Muscle layer of colon (tissue), 2 donors: ENCODE measurements at regions not wholly inside any gene's neighbourhood (a gene's known extent, or its start where the extent isn't known, plus 50 kb on each side); places are given as distances from the start of the nearest gene placed in this dataset.

Experiments
- H3K27ac ChIP-seq: one replicate; pipeline ENCODE4 v1.7.0; 2013; ENCODE audit warnings: low read depth, mild to moderate bottlenecking, low read length, moderate library complexity
- H3K27me3 ChIP-seq, 2 donors: one replicate each; pipeline ENCODE4 v1.7.0; 2013; ENCODE audit warnings: low read length in 2 of 2, mild to moderate bottlenecking in 2 of 2; ENCODE audit not compliant: insufficient read depth in 2 of 2, control insufficient read depth in 1 of 2
- H3K36me3 ChIP-seq: one replicate; pipeline ENCODE4 v1.7.0; 2013; ENCODE audit warnings: mild to moderate bottlenecking, low read length; ENCODE audit not compliant: insufficient read depth
- H3K4me1 ChIP-seq: one replicate; pipeline ENCODE4 v1.7.0; 2013; ENCODE audit warnings: mild to moderate bottlenecking, low read length; ENCODE audit not compliant: insufficient read depth
- H3K4me3 ChIP-seq, 2 donors: one replicate each; pipeline ENCODE4 v1.7.0; 2013; ENCODE audit warnings: low read length in 2 of 2, low read depth in 1 of 2, mild to moderate bottlenecking in 1 of 2, moderate library complexity in 1 of 2
- H3K9ac ChIP-seq: one replicate; pipeline ENCODE4 v1.7.0; 2013; ENCODE audit warnings: low read length
- H3K9me3 ChIP-seq: one replicate; pipeline ENCODE4 v1.7.0; 2013; ENCODE audit warnings: mild to moderate bottlenecking, low read length
- donor health status: abdominal sarcoma.
- donor health status: Adenocarcinoma of cecum.

DNA sequence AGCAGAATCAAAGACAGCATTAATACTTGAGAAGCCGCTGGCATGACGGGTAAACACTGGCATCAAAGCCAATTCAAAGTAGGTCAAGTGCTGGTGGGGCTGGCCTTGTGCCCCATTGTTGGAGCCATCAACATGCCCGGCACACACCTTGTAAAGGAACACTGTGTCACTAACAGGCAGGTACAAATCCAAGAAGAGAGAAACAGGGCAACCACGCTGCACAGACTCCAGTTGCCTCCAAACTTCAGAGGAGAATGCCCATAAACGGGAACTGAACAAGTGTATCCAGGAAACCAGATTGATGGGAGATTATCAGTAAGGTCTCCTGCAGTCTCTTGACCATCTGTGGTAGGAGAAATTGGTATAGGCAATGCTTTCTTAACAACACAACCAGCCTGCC lies 127.0 kb upstream of the STXBP5 start:
- H3K9ac ChIP-seq: no peak overlapping the region
- no peaks in the 10 kb centered on the region for H3K36me3 ChIP-seq
- H3K27me3 ChIP-seq: no peaks in the 10 kb centered on the region
- no peaks in the 10 kb centered on the region for H3K4me1 ChIP-seq
- H3K27ac ChIP-seq: no peak overlapping the region
- no peaks in the 10 kb centered on the region for H3K9me3 ChIP-seq
- no peak overlapping the region for H3K4me3 ChIP-seq

DNA sequence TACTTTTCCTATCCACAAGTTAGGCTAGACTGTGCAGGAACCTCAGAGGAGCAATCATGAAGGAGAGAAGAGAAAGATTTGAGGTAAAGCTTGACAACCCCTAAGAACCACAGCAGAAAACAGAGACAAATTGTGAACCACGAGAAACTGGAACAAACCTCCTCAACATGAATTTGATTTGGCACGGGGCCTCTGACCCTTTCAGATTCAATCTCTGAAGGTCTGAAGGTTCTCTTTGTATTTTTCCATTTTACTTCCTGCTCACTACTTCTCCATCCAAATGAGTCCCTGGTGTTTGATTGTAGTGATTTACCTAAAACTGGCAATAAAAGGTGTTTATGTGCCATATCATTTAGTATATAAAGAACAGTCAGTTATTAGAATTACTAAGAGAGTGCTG lies 126.1 kb upstream of the STXBP5 start:
- H3K9ac ChIP-seq: no peak overlapping the region
- no peaks in the 10 kb centered on the region for H3K4me1 ChIP-seq
- no peaks in the 10 kb centered on the region for H3K27me3 ChIP-seq
- H3K9me3 ChIP-seq: no peaks in the 10 kb centered on the region
- no peak overlapping the region for H3K4me3 ChIP-seq
- no peak overlapping the region for H3K27ac ChIP-seq
- H3K36me3 ChIP-seq: no peaks in the 10 kb centered on the region

DNA sequence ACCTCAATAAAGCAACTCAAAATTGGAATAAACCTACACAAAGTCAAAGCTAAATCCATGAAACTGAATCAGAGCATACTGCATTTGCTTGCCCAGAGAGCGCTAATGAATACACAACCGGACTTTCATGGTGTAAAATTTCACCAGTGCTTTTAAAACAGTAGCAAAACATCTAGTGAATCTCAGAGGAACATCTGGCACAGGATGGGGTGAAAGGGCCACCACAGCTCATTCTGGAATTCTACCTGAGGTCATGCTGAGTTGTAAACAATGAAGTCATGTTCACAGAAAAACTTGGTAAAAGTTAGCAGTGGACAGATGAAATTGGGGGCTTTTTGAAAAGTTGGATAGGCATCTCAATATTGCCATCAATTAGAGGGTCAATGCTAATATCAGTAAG lies 125.6 kb upstream of the STXBP5 start:
- H3K4me1 ChIP-seq: no peaks in the 10 kb centered on the region
- no peaks in the 10 kb centered on the region for H3K27me3 ChIP-seq
- H3K4me3 ChIP-seq: no peak overlapping the region
- H3K36me3 ChIP-seq: no peaks in the 10 kb centered on the region
- H3K9ac ChIP-seq: no peak overlapping the region
- no peaks in the 10 kb centered on the region for H3K9me3 ChIP-seq
- no peak overlapping the region for H3K27ac ChIP-seq

DNA sequence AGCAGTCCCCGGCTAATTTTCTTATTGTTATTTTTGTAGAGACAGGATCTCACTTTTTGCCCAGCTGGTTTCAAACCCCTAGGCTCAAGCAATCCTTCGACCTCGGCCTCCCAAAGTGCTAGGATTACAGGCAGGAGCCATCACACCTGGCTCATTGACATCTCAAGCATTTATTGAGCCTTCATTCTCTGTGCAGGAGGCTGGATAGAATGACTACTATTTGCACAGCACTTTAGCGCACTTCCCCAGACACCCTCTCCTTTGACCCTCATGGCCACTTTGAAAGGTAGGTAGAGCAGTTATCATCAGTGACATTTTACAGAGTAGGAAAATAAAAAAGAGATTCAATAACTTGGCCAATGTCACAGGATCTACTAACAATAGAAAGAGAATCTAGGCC lies 124.0 kb upstream of the STXBP5 start:
- H3K4me3 ChIP-seq: no peak overlapping the region
- H3K4me1 ChIP-seq: no peaks in the 10 kb centered on the region
- no peaks in the 10 kb centered on the region for H3K27me3 ChIP-seq
- H3K9ac ChIP-seq: no peak overlapping the region
- no peak overlapping the region for H3K27ac ChIP-seq
- no peaks in the 10 kb centered on the region for H3K36me3 ChIP-seq
- H3K9me3 ChIP-seq: no peaks in the 10 kb centered on the region

DNA sequence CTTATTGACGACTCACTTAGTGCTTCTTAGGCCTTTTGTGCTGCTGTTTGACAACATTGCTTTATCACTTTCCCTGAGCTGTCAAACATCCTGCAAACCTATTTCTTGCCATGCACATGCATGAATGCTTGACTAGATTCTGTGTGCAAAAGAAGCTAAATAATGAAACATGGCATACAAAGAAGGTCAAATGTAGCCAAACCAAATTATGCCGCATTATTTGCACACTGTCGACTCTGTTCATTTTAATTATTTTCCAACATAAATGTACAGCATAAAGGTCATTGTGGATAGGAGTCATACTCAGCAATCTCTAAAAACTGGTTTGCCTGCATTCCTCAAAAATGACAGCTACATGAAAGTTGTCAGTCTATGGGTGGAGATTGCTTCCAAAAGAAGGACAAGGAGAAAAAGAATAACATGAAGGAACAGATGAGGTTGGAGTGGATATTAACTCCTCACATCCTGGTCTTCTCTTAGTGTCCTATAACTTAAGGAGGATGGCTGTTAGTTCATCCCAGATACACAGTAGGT lies 123.1 kb upstream of the STXBP5 start:
- H3K36me3 ChIP-seq: no peaks in the 10 kb centered on the region
- H3K27me3 ChIP-seq: no peaks in the 10 kb centered on the region
- H3K9ac ChIP-seq: no peak overlapping the region
- H3K27ac ChIP-seq: no peak overlapping the region
- no peak overlapping the region for H3K4me3 ChIP-seq
- H3K9me3 ChIP-seq: no peaks in the 10 kb centered on the region
- no peaks in the 10 kb centered on the region for H3K4me1 ChIP-seq

DNA sequence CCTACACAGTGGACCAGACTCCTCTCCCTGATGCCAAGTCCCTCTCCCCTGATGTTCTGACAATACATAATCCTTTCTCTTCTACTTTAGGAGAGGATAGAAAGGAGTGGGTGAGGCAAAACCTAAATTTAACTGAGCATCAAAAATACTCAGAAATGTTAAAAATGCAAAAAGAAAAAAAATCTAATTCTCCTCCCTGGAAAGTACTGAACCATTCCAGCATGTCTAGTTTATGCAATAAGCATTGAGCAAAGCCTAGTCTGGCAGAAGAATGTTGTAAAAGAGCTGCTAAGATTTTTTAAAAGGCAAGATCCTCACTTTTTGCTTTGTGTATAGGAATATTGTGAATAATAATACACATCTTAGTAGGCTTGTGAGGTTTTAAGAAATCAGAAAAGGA lies 116.6 kb upstream of the STXBP5 start:
- no peaks in the 10 kb centered on the region for H3K4me1 ChIP-seq
- H3K9me3 ChIP-seq: no peaks in the 10 kb centered on the region
- no peak overlapping the region for H3K27ac ChIP-seq
- no peaks in the 10 kb centered on the region for H3K36me3 ChIP-seq
- H3K4me3 ChIP-seq: no peak overlapping the region
- no peak overlapping the region for H3K9ac ChIP-seq
- H3K27me3 ChIP-seq: no peaks in the 10 kb centered on the region

DNA sequence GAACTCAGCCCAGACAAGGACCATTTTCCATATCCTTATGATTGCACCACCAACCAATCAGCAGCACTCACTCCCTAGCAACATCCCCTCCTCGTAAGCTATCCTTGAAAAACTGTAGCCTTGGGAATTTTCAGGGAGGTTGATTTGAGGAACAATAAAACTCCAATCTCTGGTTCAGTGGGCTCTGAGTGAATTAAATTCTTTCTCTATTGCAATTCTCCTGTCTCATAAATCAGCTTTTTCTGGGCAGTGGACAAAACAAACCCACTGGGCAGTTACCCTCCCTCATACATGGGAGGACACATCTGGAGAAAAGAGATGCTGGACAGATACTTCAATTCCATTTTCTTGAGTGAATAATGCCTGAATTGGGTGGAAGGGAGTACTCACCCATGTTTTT lies 115.4 kb upstream of the STXBP5 start:
- H3K4me3 ChIP-seq: no peak overlapping the region
- H3K36me3 ChIP-seq: no peaks in the 10 kb centered on the region
- no peak overlapping the region for H3K27ac ChIP-seq
- no peak overlapping the region for H3K9ac ChIP-seq
- no peaks in the 10 kb centered on the region for H3K9me3 ChIP-seq
- no peaks in the 10 kb centered on the region for H3K4me1 ChIP-seq
- H3K27me3 ChIP-seq: no peaks in the 10 kb centered on the region

DNA sequence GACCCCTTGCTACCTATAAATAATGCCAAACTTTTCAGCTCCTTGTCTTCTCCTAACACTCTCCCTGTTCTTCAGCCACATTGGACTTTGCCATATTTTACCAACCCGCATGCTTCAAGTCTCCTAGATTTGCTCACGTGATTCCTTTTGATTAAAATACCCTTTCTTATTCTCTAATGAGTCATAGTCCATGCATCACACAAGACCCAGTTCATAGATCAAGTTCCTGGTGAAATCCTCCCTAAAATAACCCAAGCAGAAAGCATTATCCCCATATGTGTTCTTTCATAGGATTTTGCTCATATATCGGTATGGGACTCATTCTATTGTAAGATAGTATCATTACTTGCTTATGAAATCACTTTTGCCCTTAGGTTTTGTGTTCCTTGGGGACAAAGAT lies 108.9 kb upstream of the STXBP5 start:
- no peaks in the 10 kb centered on the region for H3K36me3 ChIP-seq
- H3K4me3 ChIP-seq: no peak overlapping the region

DNA sequence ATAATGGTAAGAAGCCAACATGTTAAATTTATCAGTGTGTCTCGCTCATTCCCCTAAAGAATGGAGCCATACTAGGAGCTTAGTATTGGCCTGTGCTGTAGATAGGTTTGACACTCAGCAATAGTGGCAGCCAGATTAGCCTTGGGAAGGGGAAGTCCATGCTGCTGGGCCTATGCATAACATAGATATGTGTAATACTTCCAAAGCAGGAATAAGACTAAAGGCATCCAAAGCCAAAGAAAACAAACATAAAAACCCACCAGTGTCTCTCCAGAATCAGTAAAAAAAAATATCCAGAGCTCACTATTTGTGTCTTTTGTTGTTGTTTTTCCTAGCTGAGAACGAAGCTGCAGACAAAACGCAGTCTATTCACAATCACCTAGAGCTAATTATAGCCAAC lies 104.2 kb upstream of the STXBP5 start:
- Histone ChIP-seq H3K27ac (no peak overlapping the region), H3K36me3 (no peaks in the 10 kb centered on the region)

More for the DNA sequence above, 108.9 kb upstream of the STXBP5 start:
- H3K4me1 ChIP-seq: no peaks in the 10 kb centered on the region
- H3K27me3 ChIP-seq: no peaks in the 10 kb centered on the region
- H3K27ac ChIP-seq: no peak overlapping the region
- no peaks in the 10 kb centered on the region for H3K9me3 ChIP-seq
- H3K9ac ChIP-seq: no peak overlapping the region

DNA sequence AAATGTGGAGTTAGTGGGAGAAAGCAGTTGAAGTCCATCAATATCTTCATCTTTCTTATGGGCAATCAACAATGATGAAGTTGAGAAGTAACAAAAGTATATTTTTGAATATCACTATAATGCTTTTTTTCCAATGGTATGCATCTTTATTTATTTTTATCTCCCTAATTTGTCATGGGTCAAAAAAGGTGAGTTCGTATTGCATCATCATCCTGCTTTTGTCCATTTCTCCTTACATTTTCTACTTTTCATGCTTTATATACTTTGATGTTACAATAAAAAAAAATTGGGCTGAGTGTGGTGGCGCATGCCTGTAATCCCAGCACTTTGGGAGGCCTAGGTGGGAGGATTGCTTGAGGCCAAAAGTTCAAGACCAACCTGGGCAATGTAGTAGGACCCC lies 101.2 kb upstream of the STXBP5 start:
- Histone ChIP-seq H3K36me3 (no peaks in the 10 kb centered on the region), H3K4me3 (no peak overlapping the region), H3K9ac (no peak overlapping the region), H3K27ac (no peak overlapping the region), H3K9me3 (no peaks in the 10 kb centered on the region), H3K4me1 (no peaks in the 10 kb centered on the region), H3K27me3 (no peaks in the 10 kb centered on the region)

More for the DNA sequence above, 104.2 kb upstream of the STXBP5 start:
- no peak overlapping the region for H3K4me3 ChIP-seq
- H3K27me3 ChIP-seq: no peaks in the 10 kb centered on the region
- no peak overlapping the region for H3K9ac ChIP-seq
- no peaks in the 10 kb centered on the region for H3K9me3 ChIP-seq
- H3K4me1 ChIP-seq: no peaks in the 10 kb centered on the region

DNA sequence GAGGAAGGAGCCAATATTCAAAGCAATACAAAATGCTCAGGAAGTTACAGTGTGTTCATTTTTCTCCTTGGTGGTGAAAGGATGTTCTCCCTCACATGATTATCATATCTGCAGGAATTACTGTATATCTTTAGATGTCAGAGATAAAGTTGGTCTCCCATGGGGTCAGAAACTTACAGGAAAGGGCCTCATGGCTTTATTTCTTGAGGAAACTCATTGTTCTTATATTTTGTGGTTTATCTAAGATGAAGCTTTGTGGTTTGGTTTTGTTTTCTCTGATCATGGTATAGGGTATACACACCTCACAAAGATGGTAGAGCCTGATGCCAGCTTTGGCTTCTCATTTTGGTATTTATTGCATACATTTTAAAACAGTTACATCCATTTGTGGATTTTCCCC lies 100.5 kb upstream of the STXBP5 start:
- H3K9ac ChIP-seq: no peak overlapping the region
- no peaks in the 10 kb centered on the region for H3K4me1 ChIP-seq
- no peaks in the 10 kb centered on the region for H3K9me3 ChIP-seq
- H3K27ac ChIP-seq: no peak overlapping the region
- no peaks in the 10 kb centered on the region for H3K27me3 ChIP-seq
- no peaks in the 10 kb centered on the region for H3K36me3 ChIP-seq
- H3K4me3 ChIP-seq: no peak overlapping the region

DNA sequence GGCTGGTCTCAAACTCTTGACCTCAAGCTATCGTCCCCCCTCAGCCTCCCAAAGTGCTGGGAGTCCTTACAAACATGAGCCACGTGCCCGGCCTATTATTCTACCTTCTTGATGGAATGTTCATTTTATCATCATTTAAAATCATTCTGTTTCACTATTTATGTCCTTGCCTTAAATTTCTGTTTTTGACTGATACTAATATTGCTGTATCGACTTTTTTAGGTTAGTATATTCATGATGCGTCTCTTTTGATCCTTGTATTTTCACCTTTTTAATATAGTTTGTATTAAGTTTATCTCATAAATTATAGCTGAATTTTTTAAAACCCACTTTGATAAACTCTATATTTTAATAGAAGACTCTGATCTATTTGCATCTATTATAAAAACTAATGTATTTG lies 98.4 kb upstream of the STXBP5 start:
- H3K9ac ChIP-seq: no peak overlapping the region
- H3K36me3 ChIP-seq: no peaks in the 10 kb centered on the region
- H3K4me1 ChIP-seq: no peaks in the 10 kb centered on the region
- H3K27me3 ChIP-seq: no peaks in the 10 kb centered on the region
- H3K4me3 ChIP-seq: no peak overlapping the region
- H3K9me3 ChIP-seq: no peaks in the 10 kb centered on the region
- H3K27ac ChIP-seq: no peak overlapping the region
